ENCODE measurements at regions not wholly inside any gene's neighbourhood (a gene's known extent, or its start where the extent isn't known, plus 50 kb on each side); places are given as distances from the start of the nearest gene placed in this dataset.
A peak's percentile ranks its signal among the peaks of the same experiment; 100 is the strongest.

- ChIA-PET POLR2A (no interaction called here), CTCF (no interaction called here)
- Mint-ChIP-seq H3K9me3 (ENCODE audit: unreplicated experiment) (peaks cover 11% of the 10 kb centered on the region), H3K36me3 (ENCODE audit: insufficient read depth, unreplicated experiment) (no peaks in the 10 kb centered on the region), H3K27ac (ENCODE audit: unreplicated experiment) (no peak overlapping the region), H3K4me1 (ENCODE audit: low read depth, unreplicated experiment) (no peaks in the 10 kb centered on the region), H3K4me3 (ENCODE audit: unreplicated experiment) (no peak overlapping the region), H3K27me3 (ENCODE audit: insufficient read depth, unreplicated experiment) (no peaks in the 10 kb centered on the region)
- Histone ChIP-seq H3K36me3 (ENCODE audit: control insufficient read depth, insufficient read depth, low read length) (no peaks in the 10 kb centered on the region), H3K9me3 (no peaks in the 10 kb centered on the region), H3K4me3 (ENCODE audit: low read depth, low read length) (no peak overlapping the region), H3K4me1 (no peaks in the 10 kb centered on the region), H3K27me3 (replicated peaks; ENCODE audit: control insufficient read depth, insufficient read depth, low read length) (no peaks in the 10 kb centered on the region)
- DNase-seq: peak in 1 of 2 experiments; percentile 9
- BruUV-seq (replicated peaks): no TSS peak
- intact Hi-C loops (cut with micrococcal nuclease; ENCODE audit: unreplicated experiment): no loop called here
- TF ChIP-seq CTCF (IDR thresholded peaks at IDR 0.05; ENCODE audit: insufficient read depth in 1 of 2, low read depth in 1 of 2, low read length in 1 of 2, severe bottlenecking in 1 of 2, unreplicated experiment in 1 of 2): no peak
These were observed 104.0 kb upstream of the FRMD1 start for GRCh38 chr6:168182908-168183612.

- Mint-ChIP-seq H3K27me3 (ENCODE audit: insufficient read depth, unreplicated experiment) (no peaks in the 10 kb centered on the region), H3K36me3 (ENCODE audit: insufficient read depth, unreplicated experiment) (no peaks in the 10 kb centered on the region), H3K4me3 (ENCODE audit: unreplicated experiment) (no peak overlapping the region), H3K4me1 (ENCODE audit: low read depth, unreplicated experiment) (no peaks in the 10 kb centered on the region), H3K27ac (ENCODE audit: unreplicated experiment) (no peak overlapping the region), H3K9me3 (ENCODE audit: unreplicated experiment) (peaks cover 10% of the 10 kb centered on the region)
- POLR2A ChIA-PET: no interaction called here
- Histone ChIP-seq H3K36me3 (ENCODE audit: control insufficient read depth, insufficient read depth, low read length) (no peaks in the 10 kb centered on the region), H3K4me1 (no peaks in the 10 kb centered on the region), H3K4me3 (ENCODE audit: low read depth, low read length) (no peak overlapping the region), H3K27me3 (replicated peaks; ENCODE audit: control insufficient read depth, insufficient read depth, low read length) (no peaks in the 10 kb centered on the region), H3K9me3 (no peaks in the 10 kb centered on the region)
- TF ChIP-seq CTCF (IDR thresholded peaks at IDR 0.05; ENCODE audit: insufficient read depth in 1 of 2, low read depth in 1 of 2, low read length in 1 of 2, severe bottlenecking in 1 of 2, unreplicated experiment in 1 of 2): no peak
- peak in 1 of 2 experiments; percentile 9 for DNase-seq
- intact Hi-C loops (cut with micrococcal nuclease; ENCODE audit: unreplicated experiment): no loop called here
- no TSS peak for BruUV-seq (replicated peaks)
- CTCF ChIA-PET: no interaction called here
These were observed 103.4 kb upstream of the FRMD1 start for GRCh38 chr6:168182366-168182765.

GRCh38 chr6:168181876-168182275 is 102.9 kb upstream of the FRMD1 start:
- H3K27me3 Mint-ChIP-seq (ENCODE audit: insufficient read depth, unreplicated experiment): no peaks in the 10 kb centered on the region

More at GRCh38 chr6:168181876-168182275, 102.9 kb upstream of the FRMD1 start:
- peak in 1 of 2 experiments; percentile 1 for DNase-seq
- Histone ChIP-seq H3K27me3 (replicated peaks; ENCODE audit: control insufficient read depth, insufficient read depth, low read length) (no peaks in the 10 kb centered on the region), H3K9me3 (no peaks in the 10 kb centered on the region), H3K4me3 (ENCODE audit: low read depth, low read length) (no peak overlapping the region), H3K36me3 (ENCODE audit: control insufficient read depth, insufficient read depth, low read length) (no peaks in the 10 kb centered on the region), H3K4me1 (no peaks in the 10 kb centered on the region)
- TF ChIP-seq CTCF (IDR thresholded peaks at IDR 0.05; ENCODE audit: insufficient read depth in 1 of 2, low read depth in 1 of 2, low read length in 1 of 2, severe bottlenecking in 1 of 2, unreplicated experiment in 1 of 2): no peak
- H3K36me3 Mint-ChIP-seq (ENCODE audit: insufficient read depth, unreplicated experiment): no peaks in the 10 kb centered on the region
- H3K4me3 Mint-ChIP-seq (ENCODE audit: unreplicated experiment): no peak overlapping the region
- CTCF ChIA-PET: no interaction called here
- peaks cover 5% of the 10 kb centered on the region for H3K9me3 Mint-ChIP-seq (ENCODE audit: unreplicated experiment)
- intact Hi-C loops (cut with micrococcal nuclease; ENCODE audit: unreplicated experiment): no loop called here
- H3K4me1 Mint-ChIP-seq (ENCODE audit: low read depth, unreplicated experiment): no peaks in the 10 kb centered on the region
- no TSS peak for BruUV-seq (replicated peaks)
- POLR2A ChIA-PET: no interaction called here
- H3K27ac Mint-ChIP-seq (ENCODE audit: unreplicated experiment): no peak overlapping the region

All from Caco-2 (cell line).